Endothelial cell (in vitro differentiated cells): ENCODE measurements at regions not wholly inside any gene's neighbourhood (a gene's known extent, or its start where the extent isn't known, plus 50 kb on each side); places are given as distances from the start of the nearest gene placed in this dataset.

ENCODE experiments used
- DNase-seq: peaks from one replicate; pipeline ENCODE4 v3.0.0; 2021; ENCODE audit warnings: low spot score
- H3K27ac Mint-ChIP-seq: one replicate; pipeline ENCODE4 v1.8.0; 2021; ENCODE audit warnings: mixed read lengths, inconsistent platforms; ENCODE audit not compliant: unreplicated experiment
- H3K27me3 Mint-ChIP-seq: one replicate; pipeline ENCODE4 v1.8.0; 2021; ENCODE audit warnings: mild to moderate bottlenecking, moderate library complexity, mixed read lengths, inconsistent platforms; ENCODE audit not compliant: unreplicated experiment
- H3K36me3 Mint-ChIP-seq: one replicate; pipeline ENCODE4 v1.8.0; 2021; ENCODE audit warnings: mild to moderate bottlenecking, low read depth, mixed read lengths, inconsistent platforms; ENCODE audit not compliant: unreplicated experiment
- H3K4me1 Mint-ChIP-seq: one replicate; pipeline ENCODE4 v1.8.0; 2021; ENCODE audit warnings: mild to moderate bottlenecking, mixed read lengths, inconsistent platforms; ENCODE audit not compliant: unreplicated experiment
- H3K4me3 Mint-ChIP-seq: one replicate; pipeline ENCODE4 v1.8.0; 2021; ENCODE audit warnings: mild to moderate bottlenecking, mixed read lengths, inconsistent platforms; ENCODE audit not compliant: unreplicated experiment
- H3K9me3 Mint-ChIP-seq: one replicate; pipeline ENCODE4 v1.8.0; 2021; ENCODE audit warnings: mixed read lengths, inconsistent platforms; ENCODE audit not compliant: unreplicated experiment
- CTCF ChIP-seq: fragments of 200-600 bp; sonication (generic); IDR thresholded peaks from one replicate; pipeline ENCODE4 v1.5.0; 2021; ENCODE audit warnings: antibody characterized with exemption; ENCODE audit not compliant: unreplicated experiment

- H3K27ac Mint-ChIP-seq = no peak overlapping the region
- no peak for DNase-seq
- H3K9me3 Mint-ChIP-seq = no peaks in the 10 kb centered on the region
- peaks cover 2% of the 10 kb centered on the region for H3K4me1 Mint-ChIP-seq
- no peaks in the 10 kb centered on the region for H3K36me3 Mint-ChIP-seq
- TF ChIP-seq CTCF = no peak
- H3K4me3 Mint-ChIP-seq = no peak overlapping the region
- H3K27me3 Mint-ChIP-seq = peaks cover 5% of the 10 kb centered on the region
Measured at GRCh38 chr13:99648066-99648665, 146.9 kb downstream of the TM9SF2 start.

GRCh38 chr13:99647596-99647985 is 146.3 kb downstream of the TM9SF2 start:
- H3K36me3 Mint-ChIP-seq = no peaks in the 10 kb centered on the region
- no peak for TF ChIP-seq CTCF
- no peak for DNase-seq
- peaks cover 5% of the 10 kb centered on the region for H3K27me3 Mint-ChIP-seq
- H3K4me3 Mint-ChIP-seq = no peak overlapping the region
- H3K4me1 Mint-ChIP-seq = peaks cover 2% of the 10 kb centered on the region
- no peak overlapping the region for H3K27ac Mint-ChIP-seq
- no peaks in the 10 kb centered on the region for H3K9me3 Mint-ChIP-seq

GRCh38 chr13:99646866-99647595 is 145.8 kb downstream of the TM9SF2 start:
- Mint-ChIP-seq H3K4me3 (no peak overlapping the region), H3K9me3 (no peaks in the 10 kb centered on the region), H3K27me3 (peaks cover 5% of the 10 kb centered on the region), H3K27ac (no peak overlapping the region), H3K36me3 (no peaks in the 10 kb centered on the region), H3K4me1 (peaks cover 2% of the 10 kb centered on the region)
- no peak for DNase-seq
- TF ChIP-seq CTCF = no peak

- no peak for DNase-seq
- Mint-ChIP-seq H3K27me3 (no peaks in the 10 kb centered on the region), H3K27ac (no peak overlapping the region), H3K4me1 (no peaks in the 10 kb centered on the region), H3K36me3 (no peaks in the 10 kb centered on the region), H3K4me3 (no peak overlapping the region), H3K9me3 (no peaks in the 10 kb centered on the region)
- no peak for TF ChIP-seq CTCF
Measured at GRCh38 chr13:99642841-99643240, 141.6 kb downstream of the TM9SF2 start.

GRCh38 chr13:99642006-99642405 is 140.7 kb downstream of the TM9SF2 start:
- no peaks in the 10 kb centered on the region for H3K36me3 Mint-ChIP-seq
- no peak for DNase-seq
- no peaks in the 10 kb centered on the region for H3K9me3 Mint-ChIP-seq
- TF ChIP-seq CTCF = no peak
- H3K27me3 Mint-ChIP-seq = no peaks in the 10 kb centered on the region
- H3K27ac Mint-ChIP-seq = no peak overlapping the region
- no peak overlapping the region for H3K4me3 Mint-ChIP-seq
- H3K4me1 Mint-ChIP-seq = no peaks in the 10 kb centered on the region
